Hepatocyte (in vitro differentiated cells): ENCODE measurements at regions not wholly inside any gene's neighbourhood (a gene's known extent, or its start where the extent isn't known, plus 50 kb on each side); places are given as distances from the start of the nearest gene placed in this dataset.

Source experiments
- DNase-seq: peaks from one replicate; pipeline ENCODE4 v3.0.0-alpha.2; 2016; ENCODE audit warnings: low spot score
- H2AFZ ChIP-seq: fragments of 200-600 bp; sonication (generic); 2 replicates; pipeline ENCODE4 v1.6.0; 2016; ENCODE audit warnings: antibody characterized with exemption, mild to moderate bottlenecking
- H3K27ac ChIP-seq: fragments of 200-600 bp; sonication (generic); 2 replicates; pipeline ENCODE4 v1.5.1; 2016; ENCODE audit warnings: mild to moderate bottlenecking
- H3K27me3 ChIP-seq: fragments of 200-600 bp; sonication (generic); 2 replicates; pipeline ENCODE4 v1.6.1; 2016
- H3K36me3 ChIP-seq: fragments of 200-600 bp; sonication (generic); replicated peaks from 2 replicates; pipeline ENCODE4 v1.5.1; 2016; ENCODE audit warnings: low read depth; ENCODE audit not compliant: insufficient read depth
- H3K4me1 ChIP-seq: fragments of 200-600 bp; sonication (generic); 2 replicates; pipeline ENCODE4 v1.5.1; 2016; ENCODE audit warnings: mild to moderate bottlenecking, moderate library complexity; ENCODE audit not compliant: insufficient read depth
- H3K4me2 ChIP-seq: fragments of 200-600 bp; sonication (generic); 2 replicates; pipeline ENCODE4 v1.6.0; 2016
- H3K4me3 ChIP-seq: fragments of 200-600 bp; sonication (generic); 2 replicates; pipeline ENCODE4 v1.5.1; 2016; ENCODE audit warnings: mild to moderate bottlenecking
- H3K79me2 ChIP-seq: fragments of 200-600 bp; sonication (generic); 2 replicates; pipeline ENCODE4 v1.6.0; 2017; ENCODE audit warnings: mild to moderate bottlenecking
- H3K9me2 ChIP-seq: fragments of 200-600 bp; sonication (generic); replicated peaks from 2 replicates; pipeline ENCODE4 v1.6.0; 2017; ENCODE audit warnings: mild to moderate bottlenecking; ENCODE audit not compliant: insufficient read depth
- H3K9me3 ChIP-seq: fragments of 200-600 bp; sonication (generic); 2 replicates; pipeline ENCODE4 v1.5.1; 2016; ENCODE audit warnings: low read depth, mild to moderate bottlenecking
- H4K20me1 ChIP-seq: fragments of 200-600 bp; sonication (generic); 2 replicates; pipeline ENCODE4 v1.6.0; 2016; ENCODE audit warnings: mild to moderate bottlenecking; ENCODE audit not compliant: insufficient read depth, poor library complexity, severe bottlenecking
- CTCF ChIP-seq: fragments of 200-600 bp; sonication (generic); IDR thresholded peaks from 2 replicates; pipeline ENCODE4 v1.5.1; 2016; ENCODE audit warnings: antibody characterized with exemption, mild to moderate bottlenecking; ENCODE audit not compliant: poor library complexity
- EZH2 ChIP-seq: fragments of 200-600 bp; sonication (generic); IDR thresholded peaks from 2 replicates; pipeline ENCODE4 v1.6.1; 2016; ENCODE audit warnings: antibody characterized with exemption, mild to moderate bottlenecking, borderline replicate concordance
- EZH2phosphoT487 ChIP-seq: fragments of 200-600 bp; sonication (generic); IDR thresholded peaks from one replicate; pipeline ENCODE4 v1.6.1; 2018; ENCODE audit warnings: antibody characterized with exemption, mild to moderate bottlenecking, low read depth, moderate library complexity; ENCODE audit not compliant: unreplicated experiment, severe bottlenecking
- WGBS: methylation state at CpG from one replicate; pipeline ENCODE4 v1.1.6; 2016; ENCODE audit warnings: low lambda C conversion rate; ENCODE audit errors: missing lambda C conversion rate; 5-methylcytosine and 5-hydroxymethylcytosine counted together

DNA sequence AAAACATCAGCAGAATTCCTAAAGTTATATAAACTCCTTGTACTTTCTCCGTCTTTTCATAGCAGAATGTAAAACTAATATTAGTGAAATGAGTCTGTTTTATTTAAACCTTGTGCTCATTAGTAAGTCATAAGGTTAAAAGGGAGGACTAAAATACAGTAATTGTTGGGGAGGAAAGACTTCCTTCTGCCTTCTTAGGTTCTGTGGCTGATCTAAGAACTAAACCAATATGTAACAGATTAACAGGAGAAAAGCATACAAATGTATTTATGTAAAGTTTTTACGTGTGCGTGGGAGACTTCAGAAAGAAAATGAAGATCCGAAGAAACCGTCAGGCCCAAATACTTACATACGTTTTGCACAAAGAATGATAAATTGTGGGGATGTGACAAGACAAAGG, 286.6 kb upstream of the MAD2L1 start:
- H3K27ac ChIP-seq: no peak overlapping the region
- H3K9me3 ChIP-seq: no peaks in the 10 kb centered on the region
- H3K4me3 ChIP-seq: no peak overlapping the region
- no peak overlapping the region for H3K4me2 ChIP-seq
- no peak overlapping the region for H2AFZ ChIP-seq
- TF ChIP-seq CTCF (no peak), EZH2phosphoT487 (no peak), EZH2 (no peak)
- H4K20me1 ChIP-seq: no peaks in the 10 kb centered on the region
- H3K4me1 ChIP-seq: no peaks in the 10 kb centered on the region
- H3K9me2 ChIP-seq: no peaks in the 10 kb centered on the region
- DNase-seq: no peak
- WGBS: 78% methylated on average over 6 of the region's 6 CpGs
- no peaks in the 10 kb centered on the region for H3K27me3 ChIP-seq
- H3K36me3 ChIP-seq: no peaks in the 10 kb centered on the region
- H3K79me2 ChIP-seq: no peaks in the 10 kb centered on the region

- Histone ChIP-seq H3K79me2 (no peaks in the 10 kb centered on the region), H3K36me3 (no peaks in the 10 kb centered on the region), H3K27me3 (no peaks in the 10 kb centered on the region), H3K9me2 (no peaks in the 10 kb centered on the region), H3K27ac (no peak overlapping the region), H3K9me3 (no peaks in the 10 kb centered on the region), H3K4me1 (no peaks in the 10 kb centered on the region), H2AFZ (no peak overlapping the region), H4K20me1 (no peaks in the 10 kb centered on the region), H3K4me3 (no peak overlapping the region), H3K4me2 (no peak overlapping the region)
- WGBS: 100% methylated on average over 1 of the region's 1 CpG
- no peak for DNase-seq
- TF ChIP-seq EZH2phosphoT487: no peak
- TF ChIP-seq CTCF: no peak
- no peak for TF ChIP-seq EZH2
Observed at GRCh38 chr4:120352739-120353138, 286.1 kb upstream of the MAD2L1 start.

DNA sequence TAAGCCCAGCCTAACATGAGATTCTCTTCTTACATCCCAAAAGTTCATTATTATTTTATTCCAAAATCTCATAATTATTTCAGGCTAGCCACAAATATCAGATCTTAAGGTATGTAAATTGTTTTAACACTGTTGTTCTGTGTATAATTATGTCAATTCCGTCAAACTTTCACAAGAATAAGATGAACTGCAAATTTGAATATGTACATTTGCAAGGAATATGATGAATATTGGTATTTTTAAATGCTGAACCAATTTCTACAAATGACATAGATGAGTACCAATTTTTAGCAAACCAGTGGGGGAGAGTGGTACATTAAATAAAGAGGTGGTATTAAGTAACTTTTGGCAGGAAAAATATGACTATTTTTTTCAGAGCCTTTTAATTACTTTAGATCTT, 282.3 kb upstream of the MAD2L1 start:
- no peaks in the 10 kb centered on the region for H3K9me3 ChIP-seq
- H3K4me1 ChIP-seq: no peaks in the 10 kb centered on the region
- no peak overlapping the region for H2AFZ ChIP-seq
- no peaks in the 10 kb centered on the region for H3K79me2 ChIP-seq
- WGBS: 91% methylated on average over 1 of the region's 1 CpG
- H3K27ac ChIP-seq: no peak overlapping the region
- H3K9me2 ChIP-seq: no peaks in the 10 kb centered on the region
- no peaks in the 10 kb centered on the region for H4K20me1 ChIP-seq
- no peaks in the 10 kb centered on the region for H3K27me3 ChIP-seq
- no peak overlapping the region for H3K4me3 ChIP-seq
- no peak for TF ChIP-seq EZH2phosphoT487
- no peak overlapping the region for H3K4me2 ChIP-seq
- no peak for DNase-seq
- H3K36me3 ChIP-seq: no peaks in the 10 kb centered on the region

DNA sequence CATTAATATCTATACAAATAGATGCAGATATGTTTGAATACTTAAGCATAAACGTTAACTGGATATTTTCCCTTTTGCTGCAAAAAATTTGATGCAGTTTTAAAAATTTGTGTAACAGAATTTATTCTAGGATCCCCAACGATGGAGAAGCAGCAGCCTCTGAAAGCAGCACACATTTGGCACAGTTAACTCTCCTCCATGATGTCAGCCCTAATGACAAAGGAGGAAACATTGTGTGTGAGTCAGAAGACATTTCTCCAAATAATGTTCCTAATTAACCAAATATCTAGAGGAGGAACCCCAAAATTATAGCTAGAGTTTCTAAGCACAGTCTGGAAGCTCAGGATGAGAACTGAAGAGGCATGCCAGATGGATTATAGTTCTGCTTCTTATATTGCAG, 281.9 kb upstream of the MAD2L1 start:
- H3K4me3 ChIP-seq: no peak overlapping the region
- no peaks in the 10 kb centered on the region for H3K36me3 ChIP-seq
- H3K27me3 ChIP-seq: no peaks in the 10 kb centered on the region
- no peak overlapping the region for H3K4me2 ChIP-seq
- H3K9me2 ChIP-seq: no peaks in the 10 kb centered on the region
- DNase-seq: no peak
- TF ChIP-seq EZH2 (no peak), CTCF (no peak), EZH2phosphoT487 (no peak)
- H3K9me3 ChIP-seq: no peaks in the 10 kb centered on the region
- no peaks in the 10 kb centered on the region for H4K20me1 ChIP-seq
- no peaks in the 10 kb centered on the region for H3K79me2 ChIP-seq
- H3K27ac ChIP-seq: no peak overlapping the region
- WGBS: 75% methylated on average over 2 of the region's 2 CpGs
- no peak overlapping the region for H2AFZ ChIP-seq
- H3K4me1 ChIP-seq: no peaks in the 10 kb centered on the region
